AG09319 (cell line): ENCODE measurements at regions not wholly inside any gene's neighbourhood (a gene's known extent, or its start where the extent isn't known, plus 50 kb on each side); places are given as distances from the start of the nearest gene placed in this dataset.
A peak's percentile ranks its signal among the peaks of the same experiment; 100 is the strongest.

ENCODE experiments used
- DNase-seq: peaks from one replicate; pipeline ENCODE4 v3.0.0-alpha.2; 2010; ENCODE audit warnings: low read depth; ENCODE audit errors: extremely low read depth
- CTCF ChIP-seq: IDR thresholded peaks from 2 replicates; pipeline ENCODE4 v1.5.1; 2011; ENCODE audit warnings: low read depth, mild to moderate bottlenecking, inconsistent platforms, low read length, moderate library complexity

DNA sequence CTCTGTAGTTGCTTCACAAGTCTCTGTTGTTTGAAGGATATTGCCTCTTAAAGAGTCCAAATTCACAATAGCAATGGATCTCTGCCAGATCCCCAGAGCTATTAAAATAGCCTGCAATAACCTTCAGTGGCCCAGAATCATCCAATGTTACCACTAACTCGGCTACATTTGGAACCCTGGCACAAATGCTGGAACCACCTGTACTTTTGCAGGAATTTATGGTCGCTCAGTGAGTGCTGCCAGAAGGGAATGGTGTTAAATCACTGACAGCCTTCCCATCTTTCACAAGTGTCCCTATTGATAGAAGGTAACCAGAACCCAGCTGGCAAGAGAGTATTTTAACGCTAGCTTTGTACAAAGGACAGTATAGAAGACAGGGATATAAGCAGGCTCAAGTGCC is 298.8 kb upstream of the PLSCR5 start:
- DNase-seq: no peak
- no peak for TF ChIP-seq CTCF

- no peak for TF ChIP-seq CTCF
- no peak for DNase-seq
Measured at GRCh38 chr3:146899171-146899570, 294.0 kb upstream of the PLSCR5 start.

DNA sequence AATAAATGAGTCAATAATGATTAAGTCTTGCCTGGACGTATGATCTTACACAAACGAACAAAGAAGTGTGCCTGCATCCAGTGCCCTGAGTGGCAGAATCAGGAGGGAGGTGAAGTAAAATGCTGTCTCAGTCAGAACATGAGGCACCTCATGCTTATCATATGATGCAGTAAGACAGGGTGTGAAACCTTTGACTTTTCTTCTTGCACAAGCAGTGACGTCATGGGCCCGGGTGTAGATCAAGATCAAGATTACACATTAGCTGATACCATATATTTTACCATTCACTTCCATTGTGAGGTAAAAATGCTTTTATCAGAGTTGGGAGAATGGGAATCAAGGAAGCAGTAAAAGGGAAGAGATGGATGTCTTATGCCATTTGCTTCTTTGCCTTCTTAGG is 291.6 kb upstream of the PLSCR5 start:
- no peak for DNase-seq
- no peak for TF ChIP-seq CTCF

DNA sequence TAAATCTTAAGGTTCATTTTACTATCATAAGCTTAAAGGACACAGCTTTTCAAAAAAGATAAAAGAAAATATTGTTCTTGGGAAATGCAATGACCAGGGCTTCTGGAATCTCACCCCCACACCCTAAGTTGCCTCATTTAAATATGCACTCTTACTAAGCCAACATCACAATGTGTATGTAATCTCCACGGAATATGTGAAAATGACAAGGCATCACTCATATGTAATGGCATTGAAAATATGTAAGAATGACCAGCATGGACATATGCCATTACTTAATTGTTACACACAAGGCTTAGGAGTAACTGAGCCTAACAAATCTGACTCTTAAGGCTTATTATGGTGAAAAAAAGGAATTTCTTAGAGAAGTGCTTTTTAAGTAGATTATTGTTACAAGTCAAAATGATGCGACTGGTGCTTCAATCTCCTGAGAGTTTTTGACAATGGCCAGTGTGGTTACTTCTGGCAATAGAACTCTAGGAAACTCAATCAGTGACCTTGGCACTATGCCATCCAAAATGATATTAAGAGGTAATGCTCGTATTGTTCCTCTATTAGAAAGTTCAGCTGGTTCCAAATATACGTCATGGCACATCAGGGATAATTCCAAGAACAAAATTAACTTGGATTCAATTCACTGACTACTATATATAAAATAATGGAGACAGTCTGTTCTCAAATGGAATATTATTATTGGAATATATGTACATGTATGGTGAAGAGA is 290.0 kb upstream of the PLSCR5 start:
- TF ChIP-seq CTCF: no peak
- peak; percentile 30 for DNase-seq

DNA sequence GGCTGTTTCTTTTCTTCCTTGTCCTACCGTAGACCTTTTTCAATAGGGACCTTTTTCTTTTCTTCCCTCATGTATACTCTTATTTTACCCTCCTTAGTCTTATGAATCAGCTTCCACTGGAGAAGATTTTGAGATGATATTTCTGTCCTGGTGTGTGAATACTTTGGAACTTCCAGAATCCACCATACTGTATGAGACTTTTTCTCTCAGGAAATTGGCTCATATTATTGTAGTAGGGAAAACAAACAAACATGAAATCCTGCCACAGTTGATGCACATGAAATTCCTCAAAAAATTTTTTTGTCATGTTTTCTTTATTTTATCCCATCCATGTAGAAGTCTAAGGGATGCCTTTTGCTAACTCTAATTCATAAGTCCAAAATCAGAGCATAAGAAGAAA is 289.3 kb upstream of the PLSCR5 start:
- no peak for TF ChIP-seq CTCF
- no peak for DNase-seq

DNA sequence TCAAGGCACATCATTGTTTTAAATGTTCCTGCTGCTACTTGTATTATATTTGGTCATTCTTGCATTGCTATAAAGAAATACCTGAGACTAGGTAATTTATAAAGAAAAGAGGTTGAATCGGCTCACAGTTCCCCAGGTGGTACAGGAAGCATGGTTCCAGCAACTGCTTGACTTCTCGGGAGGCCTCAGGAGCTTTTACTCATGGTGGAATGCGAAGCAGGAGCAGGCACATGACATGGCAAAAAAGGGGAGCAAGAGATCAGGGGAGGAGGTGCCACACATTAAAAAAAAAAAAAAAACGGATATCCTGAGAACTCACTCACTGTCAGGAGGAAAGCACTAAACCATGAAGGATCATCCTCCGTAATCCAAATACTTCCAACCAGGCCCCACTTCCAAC is 286.9 kb upstream of the PLSCR5 start:
- TF ChIP-seq CTCF: no peak
- no peak for DNase-seq

- no peak for TF ChIP-seq CTCF
Measured at GRCh38 chr3:146889626-146890025, 284.5 kb upstream of the PLSCR5 start.

More at GRCh38 chr3:146889626-146890025, 284.5 kb upstream of the PLSCR5 start:
- DNase-seq: no peak
